SJCRH30 (cell line): ENCODE measurements at regions not wholly inside any gene's neighbourhood (a gene's known extent, or its start where the extent isn't known, plus 50 kb on each side); places are given as distances from the start of the nearest gene placed in this dataset.
A peak's percentile ranks its signal among the peaks of the same experiment; 100 is the strongest.

Source experiments
- DNase-seq, 2 experiments: peaks; one replicate each; pipeline ENCODE4 v3.0.0-alpha.2; 2015 to 2020
- H3K27ac ChIP-seq: fragments of 250-450 bp; sonication (Bioruptor Pico); 2 replicates; pipeline ENCODE4 v1.5.1; 2020; ENCODE audit warnings: mild to moderate bottlenecking, moderate library complexity
- H3K27me3 ChIP-seq: fragments of 250-450 bp; sonication (Bioruptor Pico); 2 replicates; pipeline ENCODE4 v1.5.1; 2020; ENCODE audit warnings: mild to moderate bottlenecking, moderate library complexity
- H3K36me3 ChIP-seq: fragments of 250-450 bp; sonication (Bioruptor Pico); 2 replicates; pipeline ENCODE4 v1.5.1; 2020; ENCODE audit warnings: mild to moderate bottlenecking, moderate library complexity
- H3K4me1 ChIP-seq: fragments of 250-450 bp; sonication (Bioruptor Pico); 2 replicates; pipeline ENCODE4 v1.5.1; 2020; ENCODE audit warnings: mild to moderate bottlenecking, moderate library complexity
- H3K4me3 ChIP-seq: fragments of 250-450 bp; sonication (Bioruptor Pico); 2 replicates; pipeline ENCODE4 v1.5.1; 2020; ENCODE audit warnings: mild to moderate bottlenecking, moderate library complexity
- H3K9me3 ChIP-seq: fragments of 250-450 bp; sonication (Bioruptor Pico); replicated peaks from 2 replicates; pipeline ENCODE4 v1.5.1; 2020; ENCODE audit warnings: mild to moderate bottlenecking, moderate library complexity

DNA sequence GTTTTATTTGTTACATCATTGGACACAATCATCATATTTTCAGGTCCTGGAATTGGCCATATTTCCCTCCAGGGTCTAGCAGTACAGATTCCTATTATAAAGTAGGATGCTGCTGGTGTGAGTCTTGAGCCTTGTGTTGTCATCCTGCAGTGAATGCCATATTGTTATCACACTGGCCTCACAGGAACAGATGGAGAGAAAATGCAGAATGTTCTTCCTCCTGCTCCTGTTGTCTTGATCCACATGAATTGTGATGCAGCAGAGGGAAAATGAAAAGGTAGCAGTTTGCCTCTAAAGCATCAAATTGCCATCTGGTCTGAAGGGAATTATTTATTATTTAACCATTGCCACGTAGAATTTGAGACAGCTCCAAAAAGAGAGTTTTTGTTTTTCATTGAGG, 248.6 kb downstream of the GPAM start:
- no peaks in the 10 kb centered on the region; the same call in 1 of the 2 replicates for H3K27me3 ChIP-seq
- H3K9me3 ChIP-seq, result no peaks in the 10 kb centered on the region
- no peak for DNase-seq
- no peak overlapping the region for H3K4me3 ChIP-seq
- no peak overlapping the region for H3K27ac ChIP-seq
- no peaks in the 10 kb centered on the region for H3K4me1 ChIP-seq
- H3K36me3 ChIP-seq, result no peaks in the 10 kb centered on the region

DNA sequence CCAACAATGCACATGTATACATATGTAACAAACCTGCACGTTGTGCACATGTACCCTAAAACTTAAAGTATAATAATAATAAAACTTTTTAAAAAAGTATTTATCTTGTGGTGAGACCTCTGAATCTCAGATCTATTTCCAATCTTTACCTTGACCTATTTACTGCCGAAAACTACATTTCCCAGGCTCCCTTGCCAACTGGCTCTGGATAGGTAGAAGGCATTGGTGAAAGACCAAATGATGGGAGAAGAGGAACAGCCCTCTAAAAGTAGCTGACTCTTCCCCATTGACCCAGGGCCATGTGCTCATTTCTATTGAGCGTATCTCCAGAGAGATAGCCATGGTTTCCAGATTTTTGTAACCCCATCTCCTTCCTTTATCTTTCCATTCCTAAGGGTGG, 247.4 kb downstream of the GPAM start:
- no peak for DNase-seq
- Histone ChIP-seq H3K27ac (no peak overlapping the region), H3K9me3 (no peaks in the 10 kb centered on the region), H3K4me3 (no peak overlapping the region), H3K36me3 (no peaks in the 10 kb centered on the region), H3K27me3 (no peaks in the 10 kb centered on the region; the same call in 1 of the 2 replicates), H3K4me1 (no peaks in the 10 kb centered on the region)

- H3K9me3 ChIP-seq, result no peaks in the 10 kb centered on the region
- H3K27me3 ChIP-seq, result no peaks in the 10 kb centered on the region
- H3K36me3 ChIP-seq, result no peaks in the 10 kb centered on the region
- H3K4me1 ChIP-seq, result no peaks in the 10 kb centered on the region
- no peak overlapping the region for H3K4me3 ChIP-seq
- peak; percentile 14 to 40 for DNase-seq
- no peak overlapping the region for H3K27ac ChIP-seq
Observed at GRCh38 chr10:111944331-111944730, 239.2 kb downstream of the GPAM start.

- no peak overlapping the region for H3K27ac ChIP-seq
- no peak for DNase-seq
Observed at GRCh38 chr10:111953949-111954348, 229.6 kb downstream of the GPAM start.

DNA sequence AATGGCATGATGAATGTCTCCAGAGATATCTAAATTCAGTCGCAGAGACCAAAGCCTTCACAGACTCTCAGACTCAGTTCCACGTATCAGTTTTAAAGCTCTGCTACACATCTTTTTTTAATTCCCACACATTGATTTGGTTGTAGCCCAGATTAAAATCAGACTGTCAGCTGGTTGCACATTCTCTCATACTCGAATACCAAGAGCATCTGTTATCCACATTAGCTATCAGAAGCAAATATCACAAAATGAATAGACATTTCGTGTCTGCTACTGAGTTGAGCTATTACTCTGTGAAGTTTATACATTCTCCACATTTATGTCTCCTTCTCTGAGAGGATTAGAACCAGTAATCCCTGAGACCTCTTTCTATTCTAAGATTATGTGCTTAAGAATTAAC, 229.2 kb downstream of the GPAM start:
- no peak overlapping the region for H3K4me3 ChIP-seq
- no peak for DNase-seq

More at GRCh38 chr10:111953949-111954348, 229.6 kb downstream of the GPAM start:
- Histone ChIP-seq H3K36me3 (no peaks in the 10 kb centered on the region), H3K4me3 (no peak overlapping the region), H3K27me3 (no peaks in the 10 kb centered on the region), H3K9me3 (no peaks in the 10 kb centered on the region), H3K4me1 (no peaks in the 10 kb centered on the region)

DNA sequence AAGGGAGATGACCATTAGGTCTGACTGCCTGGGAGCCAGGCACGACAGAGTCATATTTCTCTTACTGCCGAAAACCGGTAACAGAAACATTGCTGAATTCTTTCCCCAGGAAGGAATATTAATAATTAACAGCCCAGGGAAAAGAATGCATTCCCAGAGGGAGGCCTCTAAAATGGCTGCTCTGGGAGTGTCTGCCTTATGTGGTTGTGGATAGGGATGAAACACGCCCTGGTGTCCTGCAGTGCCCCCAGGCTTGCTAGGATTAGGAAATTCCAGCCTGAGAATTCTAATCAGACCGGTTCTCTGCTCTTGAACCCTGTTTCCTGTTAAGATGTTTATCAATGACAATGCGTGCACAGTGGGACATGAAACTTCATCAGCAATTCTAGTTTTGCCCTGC, 226.7 kb downstream of the GPAM start:
- H3K4me3 ChIP-seq, result no peak overlapping the region
- no peak for DNase-seq
- no peaks in the 10 kb centered on the region for H3K36me3 ChIP-seq
- H3K27ac ChIP-seq, result no peak overlapping the region
- H3K27me3 ChIP-seq, result no peaks in the 10 kb centered on the region
- no peaks in the 10 kb centered on the region for H3K9me3 ChIP-seq
- H3K4me1 ChIP-seq, result no peaks in the 10 kb centered on the region

More for the DNA sequence above, 229.2 kb downstream of the GPAM start:
- Histone ChIP-seq H3K27me3 (no peaks in the 10 kb centered on the region), H3K9me3 (no peaks in the 10 kb centered on the region), H3K4me1 (no peaks in the 10 kb centered on the region), H3K27ac (no peak overlapping the region), H3K36me3 (no peaks in the 10 kb centered on the region)

- no peaks in the 10 kb centered on the region for H3K9me3 ChIP-seq
- DNase-seq, result no peak
- no peaks in the 10 kb centered on the region for H3K36me3 ChIP-seq
- H3K4me1 ChIP-seq, result no peaks in the 10 kb centered on the region
- no peak overlapping the region for H3K27ac ChIP-seq
- H3K27me3 ChIP-seq, result no peaks in the 10 kb centered on the region
- H3K4me3 ChIP-seq, result no peak overlapping the region
Observed at GRCh38 chr10:111962951-111963350, 220.6 kb downstream of the GPAM start.

DNA sequence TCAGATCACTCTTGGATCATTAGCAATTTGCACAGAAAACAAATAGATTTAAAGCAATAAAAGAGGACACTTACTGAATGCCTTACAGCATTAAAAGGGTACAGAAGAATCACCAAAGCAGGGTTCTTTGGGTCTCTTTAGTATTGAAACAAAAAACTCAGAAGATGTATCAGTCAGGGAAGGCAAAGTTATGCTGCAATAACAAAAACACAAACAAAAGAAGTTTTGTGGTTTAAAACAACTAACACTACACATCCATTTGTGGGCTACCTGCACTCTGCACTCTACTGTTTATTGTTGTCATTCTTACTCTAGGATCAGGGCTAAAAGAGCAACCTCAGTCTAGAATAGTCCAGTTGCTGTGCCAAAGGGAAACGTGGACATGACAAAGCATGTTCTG, 216.4 kb downstream of the GPAM start:
- Histone ChIP-seq H3K27me3 (peaks cover 5% of the 10 kb centered on the region; the same call in 1 of the 2 replicates), H3K9me3 (no peaks in the 10 kb centered on the region), H3K27ac (no peak overlapping the region), H3K36me3 (no peaks in the 10 kb centered on the region), H3K4me1 (no peaks in the 10 kb centered on the region), H3K4me3 (no peak overlapping the region)
- DNase-seq, result no peak

- Histone ChIP-seq H3K4me1 (no peaks in the 10 kb centered on the region), H3K27me3 (peaks cover 5% of the 10 kb centered on the region; the same call in 1 of the 2 replicates), H3K4me3 (no peak overlapping the region), H3K9me3 (no peaks in the 10 kb centered on the region), H3K36me3 (no peaks in the 10 kb centered on the region), H3K27ac (no peak overlapping the region)
- no peak for DNase-seq
Observed at GRCh38 chr10:111967547-111967946, 216.0 kb downstream of the GPAM start.

DNA sequence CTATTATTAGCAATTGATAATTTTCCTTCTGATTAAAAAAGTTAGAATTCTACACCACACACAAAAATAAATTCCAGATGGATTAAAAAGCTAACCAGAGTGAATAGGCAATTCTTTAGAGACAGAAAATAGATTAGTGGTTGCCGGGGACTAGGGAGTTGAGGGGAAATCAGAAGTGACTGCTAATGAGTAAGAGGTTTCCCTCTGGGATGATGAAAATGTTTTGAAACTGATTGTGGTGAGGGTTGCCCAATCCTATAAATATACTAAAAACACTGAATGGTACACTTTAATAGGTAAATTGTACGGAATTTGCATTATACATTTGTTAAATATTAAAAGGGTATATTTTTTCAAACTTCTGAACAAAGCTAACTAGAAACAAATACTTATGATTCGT, 214.9 kb downstream of the GPAM start:
- H3K4me3 ChIP-seq, result no peak overlapping the region
- no peaks in the 10 kb centered on the region for H3K4me1 ChIP-seq
- peaks cover 5% of the 10 kb centered on the region; the same call in 1 of the 2 replicates for H3K27me3 ChIP-seq
- H3K36me3 ChIP-seq, result no peaks in the 10 kb centered on the region
- no peak overlapping the region for H3K27ac ChIP-seq
- DNase-seq, result no peak
- no peaks in the 10 kb centered on the region for H3K9me3 ChIP-seq

DNA sequence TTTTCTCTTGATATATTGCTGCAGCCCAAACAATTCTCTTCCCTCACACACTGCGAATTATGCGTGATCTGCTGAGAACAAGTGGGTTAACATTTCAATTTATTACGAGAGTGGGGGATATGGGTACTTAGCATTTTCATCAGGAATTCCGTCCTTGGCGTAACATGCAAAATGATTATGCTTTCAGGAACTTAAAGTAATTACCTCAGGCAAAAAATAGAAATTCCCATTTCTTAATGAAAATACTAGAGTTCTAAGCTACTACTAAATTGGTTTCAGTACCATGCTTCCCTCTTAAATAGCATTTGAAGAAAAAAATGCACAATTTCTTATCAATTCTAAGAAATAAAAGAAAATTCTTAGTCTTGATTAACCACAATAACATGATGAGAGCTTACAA, 213.5 kb downstream of the GPAM start:
- Histone ChIP-seq H3K27me3 (peaks cover 5% of the 10 kb centered on the region; the same call in 1 of the 2 replicates), H3K4me1 (peaks cover 4% of the 10 kb centered on the region; the same call in 1 of the 2 replicates), H3K9me3 (no peaks in the 10 kb centered on the region), H3K27ac (no peak overlapping the region), H3K36me3 (no peaks in the 10 kb centered on the region), H3K4me3 (no peak overlapping the region)
- DNase-seq, result no peak

DNA sequence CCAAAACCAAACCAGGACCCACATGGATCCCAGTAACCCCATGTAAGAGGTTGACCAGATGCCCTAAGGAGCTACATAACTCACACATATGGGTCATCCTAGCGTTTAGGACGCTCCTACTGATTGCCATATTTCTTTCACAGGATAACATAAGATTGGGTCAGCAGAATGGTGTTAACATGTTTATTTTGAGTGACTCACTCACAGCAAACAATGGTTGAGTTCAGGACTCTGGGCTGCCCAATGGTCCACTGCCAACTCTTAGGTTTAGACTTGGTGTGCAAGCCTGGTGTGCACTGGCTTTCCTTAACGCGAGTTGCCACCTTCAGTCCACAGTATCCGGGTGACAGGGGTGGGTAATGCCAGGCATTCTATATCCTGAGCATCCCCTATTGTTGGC, 211.5 kb downstream of the GPAM start:
- no peak for DNase-seq
- no peak overlapping the region for H3K27ac ChIP-seq
- H3K27me3 ChIP-seq, result peaks cover 8% of the 10 kb centered on the region; the same call in 1 of the 2 replicates
- no peaks in the 10 kb centered on the region for H3K9me3 ChIP-seq
- H3K4me1 ChIP-seq, result peaks cover 4% of the 10 kb centered on the region; the same call in 1 of the 2 replicates
- no peaks in the 10 kb centered on the region for H3K36me3 ChIP-seq
- no peak overlapping the region for H3K4me3 ChIP-seq

DNA sequence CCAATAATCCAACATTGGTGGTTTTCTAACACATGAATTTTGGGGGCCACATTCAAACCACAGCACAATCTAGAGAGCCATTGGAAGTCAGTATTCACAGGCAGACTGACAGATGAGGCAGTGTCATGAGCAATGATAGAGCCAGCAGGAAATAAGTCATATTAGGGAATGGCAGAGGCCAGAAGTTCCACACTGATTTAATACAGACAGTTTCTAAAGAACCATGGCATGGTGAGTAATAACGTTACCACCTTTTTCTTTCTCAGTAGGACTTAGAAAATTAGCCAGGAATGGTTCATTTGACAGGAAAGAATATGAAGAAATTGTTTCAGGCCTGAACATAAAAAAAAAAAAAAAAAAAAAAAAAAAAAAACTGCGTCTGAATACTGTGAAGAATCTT, 210.3 kb downstream of the GPAM start:
- H3K9me3 ChIP-seq, result no peaks in the 10 kb centered on the region
- H3K36me3 ChIP-seq, result no peaks in the 10 kb centered on the region
- no peak overlapping the region for H3K4me3 ChIP-seq
- no peak overlapping the region for H3K27ac ChIP-seq
- peaks cover 4% of the 10 kb centered on the region; the same call in 1 of the 2 replicates for H3K4me1 ChIP-seq
- peaks cover 8% of the 10 kb centered on the region; the same call in 1 of the 2 replicates for H3K27me3 ChIP-seq
- no peak for DNase-seq

GRCh38 chr10:111973826-111974225, 209.7 kb downstream of the GPAM start:
- H3K27ac ChIP-seq, result no peak overlapping the region
- H3K36me3 ChIP-seq, result no peaks in the 10 kb centered on the region
- no peak overlapping the region for H3K4me3 ChIP-seq
- peaks cover 4% of the 10 kb centered on the region; the same call in 1 of the 2 replicates for H3K4me1 ChIP-seq
- H3K9me3 ChIP-seq, result no peaks in the 10 kb centered on the region
- peak in 1 of 2 experiments; percentile 11 for DNase-seq
- H3K27me3 ChIP-seq, result peaks cover 2% of the 10 kb centered on the region; the same call in 1 of the 2 replicates

- Histone ChIP-seq H3K9me3 (no peaks in the 10 kb centered on the region), H3K27ac (no peak overlapping the region), H3K4me1 (peaks cover 4% of the 10 kb centered on the region; the same call in 1 of the 2 replicates), H3K4me3 (no peak overlapping the region), H3K27me3 (0 out of 2 replicates have a peak, but pooled peaks cover 2% of the 10 kb centered on the region), H3K36me3 (no peaks in the 10 kb centered on the region)
- DNase-seq, result no peak
Observed at GRCh38 chr10:111974325-111974724, 209.2 kb downstream of the GPAM start.

- DNase-seq, result no peak
- no peaks in the 10 kb centered on the region for H3K9me3 ChIP-seq
- H3K27ac ChIP-seq, result no peak overlapping the region
- 0 out of 2 replicates have a peak, but pooled peaks cover 2% of the 10 kb centered on the region for H3K27me3 ChIP-seq
- no peak overlapping the region for H3K4me3 ChIP-seq
- H3K36me3 ChIP-seq, result no peaks in the 10 kb centered on the region
- peaks cover 4% of the 10 kb centered on the region; the same call in 1 of the 2 replicates for H3K4me1 ChIP-seq
Observed at GRCh38 chr10:111976557-111976956, 207.0 kb downstream of the GPAM start.
